ENCODE measurements at regions not wholly inside any gene's neighbourhood (a gene's known extent, or its start where the extent isn't known, plus 50 kb on each side); places are given as distances from the start of the nearest gene placed in this dataset.

GRCh38 chr6:4559281-4559875 lies 216.8 kb upstream of the CDYL start:
- Histone ChIP-seq H3K9me2 (replicated peaks; ENCODE audit: insufficient read depth, low read length) (no peaks in the 10 kb centered on the region), H3K79me2 (ENCODE audit: low read length) (no peaks in the 10 kb centered on the region), H4K20me1 (ENCODE audit: insufficient read depth, low read depth, low read length) (no peaks in the 10 kb centered on the region), H3K36me3 (ENCODE audit: insufficient read depth, low read length) (no peaks in the 10 kb centered on the region), H3K4me2 (ENCODE audit: low read depth, low read length, poor library complexity, severe bottlenecking) (no peak overlapping the region), H3K9me3 (ENCODE audit: low read length) (no peaks in the 10 kb centered on the region), H3K9ac (ENCODE audit: low read length) (no peak overlapping the region), H3K4me1 (ENCODE audit: low read length) (no peaks in the 10 kb centered on the region), H3K27me3 (ENCODE audit: low read length) (no peaks in the 10 kb centered on the region), H3K4me3 (ENCODE audit: low read length) (no peak overlapping the region), H2AFZ (ENCODE audit: low read length) (no peak overlapping the region), H3K27ac (ENCODE audit: low read length) (no peak overlapping the region)
- DNase-seq, result no peak

- H3K9me2 ChIP-seq (replicated peaks; ENCODE audit: insufficient read depth, low read length), result no peaks in the 10 kb centered on the region
- no peaks in the 10 kb centered on the region for H4K20me1 ChIP-seq (ENCODE audit: insufficient read depth, low read depth, low read length)
- H3K9me3 ChIP-seq (ENCODE audit: low read length), result no peaks in the 10 kb centered on the region
- H3K27ac ChIP-seq (ENCODE audit: low read length), result no peak overlapping the region
- no peaks in the 10 kb centered on the region for H3K79me2 ChIP-seq (ENCODE audit: low read length)
- H3K4me1 ChIP-seq (ENCODE audit: low read length), result no peaks in the 10 kb centered on the region
- H3K36me3 ChIP-seq (ENCODE audit: insufficient read depth, low read length), result no peaks in the 10 kb centered on the region
- H3K4me2 ChIP-seq (ENCODE audit: low read depth, low read length, poor library complexity, severe bottlenecking), result no peak overlapping the region
- no peaks in the 10 kb centered on the region for H3K27me3 ChIP-seq (ENCODE audit: low read length)
- H3K4me3 ChIP-seq (ENCODE audit: low read length), result no peak overlapping the region
- H2AFZ ChIP-seq (ENCODE audit: low read length), result no peak overlapping the region
- H3K9ac ChIP-seq (ENCODE audit: low read length), result no peak overlapping the region
- DNase-seq, result no peak
These were observed 221.6 kb upstream of the CDYL start for GRCh38 chr6:4554645-4555044.

- H3K9me2 ChIP-seq (replicated peaks; ENCODE audit: insufficient read depth, low read length), result no peaks in the 10 kb centered on the region
- H3K4me2 ChIP-seq (ENCODE audit: low read depth, low read length, poor library complexity, severe bottlenecking), result no peak overlapping the region
- H3K27me3 ChIP-seq (ENCODE audit: low read length), result no peaks in the 10 kb centered on the region
- no peak overlapping the region for H2AFZ ChIP-seq (ENCODE audit: low read length)
- DNase-seq, result no peak
- H3K4me1 ChIP-seq (ENCODE audit: low read length), result no peaks in the 10 kb centered on the region
- no peak overlapping the region for H3K4me3 ChIP-seq (ENCODE audit: low read length)
- no peaks in the 10 kb centered on the region for H4K20me1 ChIP-seq (ENCODE audit: insufficient read depth, low read depth, low read length)
- no peaks in the 10 kb centered on the region for H3K79me2 ChIP-seq (ENCODE audit: low read length)
- no peaks in the 10 kb centered on the region for H3K9me3 ChIP-seq (ENCODE audit: low read length)
- H3K9ac ChIP-seq (ENCODE audit: low read length), result no peak overlapping the region
- no peaks in the 10 kb centered on the region for H3K36me3 ChIP-seq (ENCODE audit: insufficient read depth, low read length)
- H3K27ac ChIP-seq (ENCODE audit: low read length), result no peak overlapping the region
These were observed 222.8 kb upstream of the CDYL start for GRCh38 chr6:4553387-4553786.

- Histone ChIP-seq H3K36me3 (ENCODE audit: insufficient read depth, low read length) (no peaks in the 10 kb centered on the region), H3K9me3 (ENCODE audit: low read length) (no peaks in the 10 kb centered on the region), H3K9me2 (replicated peaks; ENCODE audit: insufficient read depth, low read length) (no peaks in the 10 kb centered on the region), H3K4me3 (ENCODE audit: low read length) (no peak overlapping the region), H3K4me2 (ENCODE audit: low read depth, low read length, poor library complexity, severe bottlenecking) (no peak overlapping the region), H3K27ac (ENCODE audit: low read length) (no peak overlapping the region), H3K79me2 (ENCODE audit: low read length) (no peaks in the 10 kb centered on the region), H3K9ac (ENCODE audit: low read length) (no peak overlapping the region), H2AFZ (ENCODE audit: low read length) (no peak overlapping the region), H4K20me1 (ENCODE audit: insufficient read depth, low read depth, low read length) (no peaks in the 10 kb centered on the region), H3K4me1 (ENCODE audit: low read length) (no peaks in the 10 kb centered on the region), H3K27me3 (ENCODE audit: low read length) (no peaks in the 10 kb centered on the region)
- no peak for DNase-seq
These were observed 226.0 kb upstream of the CDYL start for GRCh38 chr6:4550227-4550597.

GRCh38 chr6:4549556-4550226 lies 226.5 kb upstream of the CDYL start:
- no peaks in the 10 kb centered on the region for H3K9me3 ChIP-seq (ENCODE audit: low read length)
- no peaks in the 10 kb centered on the region for H3K27me3 ChIP-seq (ENCODE audit: low read length)
- H3K36me3 ChIP-seq (ENCODE audit: insufficient read depth, low read length), result no peaks in the 10 kb centered on the region
- no peaks in the 10 kb centered on the region for H3K9me2 ChIP-seq (replicated peaks; ENCODE audit: insufficient read depth, low read length)
- no peak overlapping the region for H3K27ac ChIP-seq (ENCODE audit: low read length)
- no peaks in the 10 kb centered on the region for H4K20me1 ChIP-seq (ENCODE audit: insufficient read depth, low read depth, low read length)
- no peaks in the 10 kb centered on the region for H3K4me1 ChIP-seq (ENCODE audit: low read length)
- no peak overlapping the region for H3K4me2 ChIP-seq (ENCODE audit: low read depth, low read length, poor library complexity, severe bottlenecking)
- no peak overlapping the region for H3K4me3 ChIP-seq (ENCODE audit: low read length)
- H3K9ac ChIP-seq (ENCODE audit: low read length), result no peak overlapping the region
- no peak overlapping the region for H2AFZ ChIP-seq (ENCODE audit: low read length)
- H3K79me2 ChIP-seq (ENCODE audit: low read length), result no peaks in the 10 kb centered on the region
- DNase-seq, result no peak

- H3K27me3 ChIP-seq (ENCODE audit: low read length), result no peaks in the 10 kb centered on the region
- no peaks in the 10 kb centered on the region for H3K4me1 ChIP-seq (ENCODE audit: low read length)
- H3K36me3 ChIP-seq (ENCODE audit: insufficient read depth, low read length), result no peaks in the 10 kb centered on the region
- H3K9ac ChIP-seq (ENCODE audit: low read length), result no peak overlapping the region
- no peak overlapping the region for H3K27ac ChIP-seq (ENCODE audit: low read length)
- no peak overlapping the region for H3K4me3 ChIP-seq (ENCODE audit: low read length)
- no peaks in the 10 kb centered on the region for H3K9me2 ChIP-seq (replicated peaks; ENCODE audit: insufficient read depth, low read length)
- H3K4me2 ChIP-seq (ENCODE audit: low read depth, low read length, poor library complexity, severe bottlenecking), result no peak overlapping the region
- no peaks in the 10 kb centered on the region for H3K79me2 ChIP-seq (ENCODE audit: low read length)
- H4K20me1 ChIP-seq (ENCODE audit: insufficient read depth, low read depth, low read length), result no peaks in the 10 kb centered on the region
- H3K9me3 ChIP-seq (ENCODE audit: low read length), result no peaks in the 10 kb centered on the region
- no peak overlapping the region for H2AFZ ChIP-seq (ENCODE audit: low read length)
- DNase-seq, result no peak
These were observed 230.3 kb upstream of the CDYL start for GRCh38 chr6:4545893-4546292.

GRCh38 chr6:4543596-4543995 lies 232.6 kb upstream of the CDYL start:
- no peaks in the 10 kb centered on the region for H3K4me1 ChIP-seq (ENCODE audit: low read length)
- H3K27ac ChIP-seq (ENCODE audit: low read length), result no peak overlapping the region
- H3K9me3 ChIP-seq (ENCODE audit: low read length), result no peaks in the 10 kb centered on the region
- H3K9ac ChIP-seq (ENCODE audit: low read length), result no peak overlapping the region
- DNase-seq, result no peak
- H3K4me3 ChIP-seq (ENCODE audit: low read length), result no peak overlapping the region
- H3K27me3 ChIP-seq (ENCODE audit: low read length), result no peaks in the 10 kb centered on the region
- H2AFZ ChIP-seq (ENCODE audit: low read length), result no peak overlapping the region
- H3K79me2 ChIP-seq (ENCODE audit: low read length), result no peaks in the 10 kb centered on the region
- no peaks in the 10 kb centered on the region for H4K20me1 ChIP-seq (ENCODE audit: insufficient read depth, low read depth, low read length)
- no peaks in the 10 kb centered on the region for H3K9me2 ChIP-seq (replicated peaks; ENCODE audit: insufficient read depth, low read length)
- no peak overlapping the region for H3K4me2 ChIP-seq (ENCODE audit: low read depth, low read length, poor library complexity, severe bottlenecking)
- H3K36me3 ChIP-seq (ENCODE audit: insufficient read depth, low read length), result no peaks in the 10 kb centered on the region

GRCh38 chr6:4533576-4533975 lies 242.6 kb upstream of the CDYL start:
- Histone ChIP-seq H2AFZ (ENCODE audit: low read length) (no peak overlapping the region), H3K9me3 (ENCODE audit: low read length) (no peaks in the 10 kb centered on the region), H3K4me1 (ENCODE audit: low read length) (no peaks in the 10 kb centered on the region), H3K79me2 (ENCODE audit: low read length) (no peaks in the 10 kb centered on the region), H3K4me2 (ENCODE audit: low read depth, low read length, poor library complexity, severe bottlenecking) (no peak overlapping the region), H3K9me2 (replicated peaks; ENCODE audit: insufficient read depth, low read length) (no peaks in the 10 kb centered on the region), H3K36me3 (ENCODE audit: insufficient read depth, low read length) (no peaks in the 10 kb centered on the region), H3K27me3 (ENCODE audit: low read length) (0 out of 2 replicates have a peak, but pooled peaks cover 2% of the 10 kb centered on the region), H3K27ac (ENCODE audit: low read length) (no peak overlapping the region), H4K20me1 (ENCODE audit: insufficient read depth, low read depth, low read length) (no peaks in the 10 kb centered on the region), H3K9ac (ENCODE audit: low read length) (no peak overlapping the region), H3K4me3 (ENCODE audit: low read length) (no peak overlapping the region)
- no peak for DNase-seq
